Kasumi-1 (cell line): ENCODE measurements at regions not wholly inside any gene's neighbourhood (a gene's known extent, or its start where the extent isn't known, plus 50 kb on each side); places are given as distances from the start of the nearest gene placed in this dataset.

Experiments used
- DNase-seq, 2 experiments: peaks; one replicate each; lab custom pipeline; 2025; lab: John Stamatoyannopoulos, UW

DNA sequence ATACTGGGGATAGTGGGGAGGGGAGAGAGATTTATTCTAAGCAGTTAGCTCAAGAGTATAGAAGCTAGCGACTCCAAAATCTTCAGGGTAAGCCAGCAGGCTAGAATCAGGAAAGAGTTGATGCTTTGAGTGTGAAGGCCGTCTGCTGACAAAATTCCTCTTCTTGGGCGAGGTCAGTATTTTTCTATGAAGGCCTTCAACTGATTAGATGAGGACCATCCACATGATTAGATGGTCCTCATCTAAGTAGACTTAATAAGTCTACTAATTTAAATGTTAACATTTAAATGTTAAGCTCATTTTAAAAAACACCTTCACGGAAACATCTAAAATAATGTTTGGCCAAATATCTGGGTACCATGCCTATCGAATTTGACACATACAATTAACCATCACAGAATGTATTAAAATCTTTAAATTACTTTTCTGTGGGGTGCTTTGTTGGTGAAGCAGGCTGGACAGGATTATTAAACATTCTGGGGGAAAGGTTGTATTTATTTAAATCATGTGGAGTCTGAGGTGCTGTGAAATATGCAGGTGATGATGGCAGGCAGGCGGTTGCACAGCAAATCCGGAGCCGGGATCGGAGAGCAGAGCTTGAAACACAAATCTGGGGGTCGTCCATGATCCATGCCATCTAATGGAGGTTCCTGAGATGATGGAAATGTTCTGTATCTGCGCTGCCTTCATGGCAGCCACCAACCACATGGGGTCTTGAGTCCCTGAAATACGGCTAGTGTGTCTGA is 49.8 kb upstream of the ADORA2B start:
- DNase-seq, result no peak
